Keratinocyte (primary cell): ENCODE measurements at regions not wholly inside any gene's neighbourhood (a gene's known extent, or its start where the extent isn't known, plus 50 kb on each side); places are given as distances from the start of the nearest gene placed in this dataset.

Source experiments
- DNase-seq: peaks from one replicate; pipeline ENCODE4 v3.0.0-alpha.2; 2011; ENCODE audit warnings: low read depth, missing footprints, low spot score
- FAIRE-seq: peaks from 2 replicates; lab custom pipeline; 2011; peaks lifted over from hg19 to GRCh38; lab: Jason Lieb, UNC
- H2AFZ ChIP-seq: 2 replicates; pipeline ENCODE4 v1.6.0; 2012; ENCODE audit warnings: low read length, control low read depth, inconsistent platforms; ENCODE audit not compliant: control insufficient read depth
- H3K27ac ChIP-seq: 2 replicates; pipeline ENCODE4 v1.5.1; 2011; ENCODE audit warnings: low read length; ENCODE audit not compliant: control insufficient read depth, insufficient read depth
- H3K27me3 ChIP-seq: 3 replicates; pipeline ENCODE4 v1.6.0; 2011; ENCODE audit warnings: low read length; ENCODE audit not compliant: control insufficient read depth, insufficient read depth; ENCODE audit errors: extremely low read depth
- H3K36me3 ChIP-seq, 2 experiments: 2 replicates in 1 of 2; 3 replicates in 1 of 2; pipeline ENCODE4 v1.5.1; 2011; ENCODE audit warnings: low read length in 2 of 2, mild to moderate bottlenecking in 1 of 2; ENCODE audit not compliant: control insufficient read depth in 2 of 2, insufficient read depth in 2 of 2; ENCODE audit errors: extremely low read depth in 1 of 2
- H3K4me1 ChIP-seq: 3 replicates; pipeline ENCODE4 v1.5.1; 2011; ENCODE audit warnings: low read length; ENCODE audit not compliant: control insufficient read depth, insufficient read depth; ENCODE audit errors: extremely low read depth
- H3K4me2 ChIP-seq: 3 replicates; pipeline ENCODE4 v1.6.0; 2011; ENCODE audit warnings: low read depth, low read length; ENCODE audit not compliant: control insufficient read depth, insufficient read depth; ENCODE audit errors: extremely low read depth
- H3K4me3 ChIP-seq, 3 experiments: fragments of 200-600 bp in 1 of 3; sonication (generic) in 1 of 3; 2 replicates in 2 of 3; 3 replicates in 1 of 3; pipeline ENCODE4 v1.5.1; 2011 to 2016; ENCODE audit warnings: low read length in 3 of 3, mild to moderate bottlenecking in 3 of 3, control low read depth in 2 of 3, inconsistent platforms in 1 of 3, low read depth in 1 of 3, mixed read lengths in 1 of 3, mixed run types in 1 of 3, moderate library complexity in 1 of 3; ENCODE audit not compliant: control insufficient read depth in 2 of 3, insufficient read depth in 2 of 3; ENCODE audit errors: extremely low read depth in 1 of 3
- H3K79me2 ChIP-seq: 2 replicates; pipeline ENCODE4 v1.6.0; 2012; ENCODE audit warnings: low read length; ENCODE audit not compliant: control insufficient read depth, insufficient read depth
- H3K9ac ChIP-seq: 3 replicates; pipeline ENCODE4 v1.6.0; 2011; ENCODE audit warnings: low read length; ENCODE audit not compliant: control insufficient read depth, insufficient read depth; ENCODE audit errors: extremely low read depth
- H3K9me1 ChIP-seq: 3 replicates; pipeline ENCODE4 v1.6.0; 2011; ENCODE audit warnings: low read length; ENCODE audit not compliant: control insufficient read depth, insufficient read depth; ENCODE audit errors: extremely low read depth
- H3K9me3 ChIP-seq: 2 replicates; pipeline ENCODE4 v1.5.1; 2012; ENCODE audit warnings: low read depth, low read length; ENCODE audit not compliant: control insufficient read depth
- H4K20me1 ChIP-seq: 3 replicates; pipeline ENCODE4 v1.6.0; 2011; ENCODE audit warnings: low read length; ENCODE audit not compliant: control insufficient read depth, insufficient read depth; ENCODE audit errors: extremely low read depth
- CTCF ChIP-seq, 3 experiments: IDR thresholded peaks in 1 of 3; conservative IDR thresholded peaks in 1 of 3; optimal IDR thresholded peaks in 1 of 3; 2 replicates in 2 of 3; 3 replicates in 1 of 3; pipeline versions ENCODE3 to v1.5.1; 2011; ENCODE audit warnings: low read length in 3 of 3, mild to moderate bottlenecking in 3 of 3, moderate library complexity in 2 of 3, control low read depth in 1 of 3, inconsistent platforms in 1 of 3; ENCODE audit not compliant: insufficient read depth in 2 of 3; ENCODE audit errors: extremely low read depth in 1 of 3
- EZH2 ChIP-seq: IDR thresholded peaks from one replicate; pipeline ENCODE4 v1.6.1; 2012; ENCODE audit warnings: inconsistent platforms, mild to moderate bottlenecking, low read length, moderate library complexity
- dilution Hi-C: fragments of 300-500 bp; cut with MboI; formaldehyde crosslinking; loops from one replicate; pipeline ENCODE4 v1.7.0; 2020; ENCODE audit warnings: low sequenced_read_pairs; ENCODE audit not compliant: extremely low pct_ligation_motif_present

GRCh38 chr11:71081704-71082230 lies 170.6 kb downstream of the SHANK2 start:
- dilution Hi-C loops: no loop called here
- no peaks in the 10 kb centered on the region for H3K27me3 ChIP-seq
- H3K9me3 ChIP-seq: no peaks in the 10 kb centered on the region
- H3K9me1 ChIP-seq: no peaks in the 10 kb centered on the region
- no peak overlapping the region for H3K4me3 ChIP-seq
- no peak overlapping the region for H3K4me2 ChIP-seq
- no peaks in the 10 kb centered on the region for H4K20me1 ChIP-seq
- no peaks in the 10 kb centered on the region for H3K4me1 ChIP-seq
- TF ChIP-seq EZH2: no peak
- no peak for TF ChIP-seq CTCF (optimal IDR thresholded peaks at IDR 0.05 in 1 of 3, IDR thresholded peaks at IDR 0.05 in 1 of 3, conservative IDR thresholded peaks at IDR 0.05 in 1 of 3; ENCODE audit: extremely low read depth in 1 of 3, insufficient read depth in 2 of 3, low read length in 3 of 3)
- FAIRE-seq: no peak
- H3K79me2 ChIP-seq: no peaks in the 10 kb centered on the region
- DNase-seq: no peak
- no peaks in the 10 kb centered on the region for H3K36me3 ChIP-seq
- no peak overlapping the region for H2AFZ ChIP-seq
- H3K9ac ChIP-seq: no peak overlapping the region
- no peak overlapping the region for H3K27ac ChIP-seq

GRCh38 chr11:71080239-71081097 lies 171.9 kb downstream of the SHANK2 start:
- DNase-seq (peak; percentile 1), FAIRE-seq (no peak)
- Histone ChIP-seq H2AFZ (no peak overlapping the region), H3K9ac (no peak overlapping the region), H3K9me1 (no peaks in the 10 kb centered on the region), H3K27me3 (no peaks in the 10 kb centered on the region), H3K36me3 (no peaks in the 10 kb centered on the region), H3K4me3 (no peak overlapping the region), H3K79me2 (no peaks in the 10 kb centered on the region), H3K27ac (no peak overlapping the region), H4K20me1 (no peaks in the 10 kb centered on the region), H3K4me2 (no peak overlapping the region), H3K4me1 (no peaks in the 10 kb centered on the region), H3K9me3 (no peaks in the 10 kb centered on the region)
- dilution Hi-C loops: no loop called here
- TF ChIP-seq EZH2: no peak
- TF ChIP-seq CTCF (optimal IDR thresholded peaks at IDR 0.05 in 1 of 3, IDR thresholded peaks at IDR 0.05 in 1 of 3, conservative IDR thresholded peaks at IDR 0.05 in 1 of 3; ENCODE audit: extremely low read depth in 1 of 3, insufficient read depth in 2 of 3, low read length in 3 of 3): peak; percentile 54 to 85 (median 81)
